ENCODE measurements at regions not wholly inside any gene's neighbourhood (a gene's known extent, or its start where the extent isn't known, plus 50 kb on each side); places are given as distances from the start of the nearest gene placed in this dataset.

DNA sequence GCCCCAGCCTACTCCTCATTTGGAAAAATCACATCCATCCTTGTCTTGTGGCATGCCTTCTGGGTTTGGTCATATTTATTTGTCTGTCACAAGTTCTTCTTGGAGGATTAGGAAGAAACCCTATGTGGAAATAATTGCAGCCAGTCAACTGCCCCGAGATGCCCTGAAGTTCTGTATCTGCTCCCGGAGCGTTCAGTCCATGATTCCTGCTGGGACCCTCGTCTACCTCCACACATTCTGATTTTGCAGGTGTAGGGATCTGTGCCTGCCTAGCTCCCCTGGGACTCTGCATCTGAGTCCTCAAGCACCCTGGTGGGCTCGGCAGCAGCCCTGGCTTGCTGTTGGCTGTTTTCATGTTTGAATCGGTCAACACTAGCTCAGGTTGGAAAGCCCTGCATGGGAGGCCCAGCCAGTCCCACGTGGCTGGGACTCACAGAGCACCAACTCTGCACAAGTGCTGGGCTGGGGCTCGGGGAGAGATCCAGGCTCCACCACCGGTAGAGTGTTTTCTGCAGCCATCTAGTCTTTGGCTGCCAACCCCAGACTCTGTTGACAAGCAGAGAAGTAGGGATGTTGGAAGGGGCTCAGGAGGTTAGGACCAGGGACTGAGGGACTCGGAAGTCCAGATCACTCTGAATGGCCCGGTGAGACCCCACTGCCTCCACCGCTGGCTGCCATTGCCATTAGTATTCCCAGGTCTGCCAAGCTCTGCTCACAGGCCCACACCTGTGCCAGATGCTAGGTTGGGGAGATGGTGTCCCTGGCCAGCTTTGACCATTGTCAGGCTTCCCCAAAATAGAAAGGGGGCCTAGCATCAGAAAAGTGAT is 183.5 kb upstream of the CST7 start:
- no peak for TF ChIP-seq TCF7 (IDR thresholded peaks at IDR 0.05; ENCODE audit: borderline replicate concordance)
- TF ChIP-seq NR3C1 (CRISPR knock-in tag; IDR thresholded peaks at IDR 0.05): no peak
- TF ChIP-seq SAFB (IDR thresholded peaks at IDR 0.05; ENCODE audit: borderline replicate concordance, low read depth, low read length): no peak
- no peak for TF ChIP-seq ZNF232 (CRISPR knock-in tag; IDR thresholded peaks at IDR 0.05)
- TF ChIP-seq CEBPB (tag; IDR thresholded peaks at IDR 0.05): no peak
- no peak for TF ChIP-seq EP300 (IDR thresholded peaks at IDR 0.05; ENCODE audit: low read length)
- TF ChIP-seq, protein P1, sequence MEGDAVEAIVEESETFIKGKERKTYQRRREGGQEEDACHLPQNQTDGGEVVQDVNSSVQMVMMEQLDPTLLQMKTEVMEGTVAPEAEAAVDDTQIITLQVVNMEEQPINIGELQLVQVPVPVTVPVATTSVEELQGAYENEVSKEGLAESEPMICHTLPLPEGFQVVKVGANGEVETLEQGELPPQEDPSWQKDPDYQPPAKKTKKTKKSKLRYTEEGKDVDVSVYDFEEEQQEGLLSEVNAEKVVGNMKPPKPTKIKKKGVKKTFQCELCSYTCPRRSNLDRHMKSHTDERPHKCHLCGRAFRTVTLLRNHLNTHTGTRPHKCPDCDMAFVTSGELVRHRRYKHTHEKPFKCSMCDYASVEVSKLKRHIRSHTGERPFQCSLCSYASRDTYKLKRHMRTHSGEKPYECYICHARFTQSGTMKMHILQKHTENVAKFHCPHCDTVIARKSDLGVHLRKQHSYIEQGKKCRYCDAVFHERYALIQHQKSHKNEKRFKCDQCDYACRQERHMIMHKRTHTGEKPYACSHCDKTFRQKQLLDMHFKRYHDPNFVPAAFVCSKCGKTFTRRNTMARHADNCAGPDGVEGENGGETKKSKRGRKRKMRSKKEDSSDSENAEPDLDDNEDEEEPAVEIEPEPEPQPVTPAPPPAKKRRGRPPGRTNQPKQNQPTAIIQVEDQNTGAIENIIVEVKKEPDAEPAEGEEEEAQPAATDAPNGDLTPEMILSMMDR (IDR thresholded peaks at IDR 0.05 in 2 of 3, conservative IDR thresholded peaks at IDR 0.05 in 1 of 3; ENCODE audit: insufficient read depth in 2 of 3, low read depth in 1 of 3, low read length in 3 of 3): no peak
